IgD-negative memory B cell (primary cell): ENCODE measurements at regions not wholly inside any gene's neighbourhood (a gene's known extent, or its start where the extent isn't known, plus 50 kb on each side); places are given as distances from the start of the nearest gene placed in this dataset.

Experiments
- H3K27ac Mint-ChIP-seq, 3 donors: one replicate each; pipeline ENCODE4 v1.8.0; 2020 to 2022; ENCODE audit warnings: mild to moderate bottlenecking in 3 of 3, mixed read lengths in 3 of 3, moderate library complexity in 1 of 3
- H3K27me3 Mint-ChIP-seq: one replicate; pipeline ENCODE4 v1.8.0; 2021; ENCODE audit warnings: mixed read lengths
- H3K36me3 Mint-ChIP-seq: one replicate; pipeline ENCODE4 v1.8.0; 2020; ENCODE audit warnings: mild to moderate bottlenecking, mixed read lengths
- H3K4me1 Mint-ChIP-seq, 3 donors: one replicate each; pipeline ENCODE4 v1.8.0; 2020 to 2022; ENCODE audit warnings: mixed read lengths in 3 of 3, mild to moderate bottlenecking in 1 of 3
- H3K4me3 Mint-ChIP-seq, 4 donors: one replicate each; pipeline ENCODE4 v1.8.0; 2020 to 2022; ENCODE audit warnings: mild to moderate bottlenecking in 4 of 4, mixed read lengths in 4 of 4, moderate library complexity in 3 of 4
- H3K9me3 Mint-ChIP-seq, 3 donors: one replicate each; pipeline ENCODE4 v1.8.0; 2020 to 2021; ENCODE audit warnings: mixed read lengths in 3 of 3, mild to moderate bottlenecking in 1 of 3

DNA sequence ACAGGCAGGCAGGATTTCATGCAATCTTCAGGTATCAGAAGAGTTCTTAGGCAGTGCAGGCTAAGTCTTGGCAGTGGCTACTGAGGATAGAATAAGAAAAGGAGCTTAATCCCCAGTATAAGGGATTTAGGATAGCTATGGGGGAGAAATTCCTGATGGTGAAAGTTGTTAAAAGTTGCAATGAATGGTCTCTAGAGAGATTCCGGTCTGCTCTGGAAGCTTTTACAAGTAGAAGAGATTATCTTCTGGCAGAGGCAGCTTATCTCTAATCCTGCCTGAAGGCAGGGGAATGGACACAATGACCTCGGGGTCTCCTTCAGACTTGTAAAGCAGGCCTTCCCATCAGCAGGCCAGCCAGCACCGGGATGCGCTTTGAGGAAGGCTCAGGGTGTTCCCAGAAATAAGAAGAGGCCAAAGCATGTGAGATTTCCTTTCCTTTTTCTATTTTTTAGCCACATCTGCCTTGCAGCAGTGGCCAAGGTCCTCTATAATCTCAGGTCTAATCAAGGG, 253.9 kb upstream of the KLHL29 start:
- Mint-ChIP-seq H3K4me3 (no peak overlapping the region), H3K27me3 (peaks cover 10% of the 10 kb centered on the region), H3K4me1 (peaks cover 0 to 1% (median 0%) of the 10 kb centered on the region in 3 donors), H3K36me3 (peaks cover 2% of the 10 kb centered on the region), H3K27ac (no peak overlapping the region), H3K9me3 (peaks cover 0 to 6% (median 2%) of the 10 kb centered on the region in 3 donors)

GRCh38 chr2:23132000-23132399, 253.0 kb upstream of the KLHL29 start:
- peaks cover 0 to 6% (median 2%) of the 10 kb centered on the region in 3 donors for H3K9me3 Mint-ChIP-seq
- no peak overlapping the region for H3K27ac Mint-ChIP-seq
- H3K36me3 Mint-ChIP-seq, result peaks cover 2% of the 10 kb centered on the region
- H3K4me3 Mint-ChIP-seq, result no peak overlapping the region
- peaks cover 10% of the 10 kb centered on the region for H3K27me3 Mint-ChIP-seq
- peaks cover 0 to 1% (median 0%) of the 10 kb centered on the region in 3 donors for H3K4me1 Mint-ChIP-seq

- Mint-ChIP-seq H3K27me3 (peaks cover 8% of the 10 kb centered on the region), H3K4me1 (peaks cover 0 to 1% (median 0%) of the 10 kb centered on the region in 3 donors), H3K36me3 (peaks cover 2% of the 10 kb centered on the region), H3K9me3 (peaks cover 0 to 9% (median 2%) of the 10 kb centered on the region in 3 donors), H3K4me3 (no peak overlapping the region), H3K27ac (no peak overlapping the region)
Measured at GRCh38 chr2:23132823-23133595, 252.0 kb upstream of the KLHL29 start.

- Mint-ChIP-seq H3K36me3 (no peaks in the 10 kb centered on the region), H3K4me3 (no peak overlapping the region), H3K27ac (no peak overlapping the region), H3K4me1 (peaks cover 0 to 1% (median 0%) of the 10 kb centered on the region in 3 donors), H3K9me3 (peaks cover 0 to 5% (median 0%) of the 10 kb centered on the region in 3 donors), H3K27me3 (peaks cover 5% of the 10 kb centered on the region)
Measured at GRCh38 chr2:23134726-23135125, 250.3 kb upstream of the KLHL29 start.

DNA sequence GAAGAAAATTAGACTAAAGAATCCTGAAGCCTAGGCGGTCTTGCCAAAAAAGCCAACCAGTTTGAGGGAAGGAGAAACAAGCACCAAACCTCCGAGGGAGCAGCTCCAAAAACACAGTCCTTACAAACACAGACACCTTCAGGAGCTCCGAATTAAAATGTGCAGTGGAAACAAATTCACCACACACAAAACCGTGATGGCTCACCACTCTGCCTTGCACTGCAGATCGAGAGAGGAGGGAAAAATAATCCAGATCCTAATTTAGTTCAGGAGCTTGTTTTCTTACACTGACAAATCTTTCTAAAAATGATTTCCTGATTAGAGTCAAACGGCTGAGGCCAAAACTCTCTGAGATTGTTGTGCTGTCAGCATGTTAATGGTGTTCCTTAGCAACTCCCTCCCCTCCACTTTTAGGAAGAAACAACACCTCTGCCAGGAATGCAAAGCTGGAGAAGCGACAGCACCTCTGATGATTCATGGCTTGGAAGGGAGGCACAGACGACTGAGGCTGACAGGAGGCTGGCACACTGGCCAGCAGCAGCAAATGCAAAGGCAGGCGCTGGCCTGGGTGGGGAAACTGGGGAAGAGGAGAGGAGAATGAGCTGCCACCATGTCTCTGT, 249.4 kb upstream of the KLHL29 start:
- H3K27ac Mint-ChIP-seq, result no peak overlapping the region
- H3K36me3 Mint-ChIP-seq, result no peaks in the 10 kb centered on the region
- H3K4me3 Mint-ChIP-seq, result no peak overlapping the region
- H3K27me3 Mint-ChIP-seq, result peaks cover 5% of the 10 kb centered on the region
- H3K4me1 Mint-ChIP-seq, result peaks cover 0 to 1% (median 0%) of the 10 kb centered on the region in 3 donors
- H3K9me3 Mint-ChIP-seq, result peaks cover 0 to 7% (median 0%) of the 10 kb centered on the region in 3 donors

DNA sequence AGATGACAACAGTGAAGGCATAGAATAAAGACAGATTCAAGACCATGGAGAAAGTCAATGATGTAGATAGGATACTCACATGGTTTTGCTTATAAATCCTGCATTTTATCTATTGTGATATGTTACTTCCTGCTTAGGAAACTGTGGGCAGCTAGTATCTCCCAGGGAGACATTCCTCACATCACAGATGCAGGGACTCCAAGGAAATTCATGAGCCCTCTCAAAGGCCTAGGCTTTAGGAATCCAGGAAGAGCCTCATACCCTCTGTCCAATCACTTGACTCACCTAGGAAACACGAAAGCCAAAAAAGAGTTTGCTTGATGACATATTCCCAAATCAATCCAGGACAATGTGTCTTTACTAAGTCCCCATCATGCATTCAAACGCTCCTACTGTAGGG, 247.8 kb upstream of the KLHL29 start:
- H3K27ac Mint-ChIP-seq, result no peak overlapping the region
- H3K27me3 Mint-ChIP-seq, result peaks cover 5% of the 10 kb centered on the region
- no peak overlapping the region for H3K4me3 Mint-ChIP-seq
- H3K36me3 Mint-ChIP-seq, result no peaks in the 10 kb centered on the region
- peaks cover 0 to 1% (median 0%) of the 10 kb centered on the region in 3 donors for H3K4me1 Mint-ChIP-seq
- H3K9me3 Mint-ChIP-seq, result peaks cover 0 to 7% (median 0%) of the 10 kb centered on the region in 3 donors

- no peak overlapping the region for H3K4me3 Mint-ChIP-seq
- H3K9me3 Mint-ChIP-seq, result peaks cover 0 to 5% (median 0%) of the 10 kb centered on the region in 3 donors
- H3K27me3 Mint-ChIP-seq, result no peaks in the 10 kb centered on the region
- H3K36me3 Mint-ChIP-seq, result no peaks in the 10 kb centered on the region
- no peaks in the 10 kb centered on the region for H3K4me1 Mint-ChIP-seq
- no peak overlapping the region for H3K27ac Mint-ChIP-seq
Measured at GRCh38 chr2:23138701-23139100, 246.3 kb upstream of the KLHL29 start.

- no peak overlapping the region for H3K27ac Mint-ChIP-seq
- no peaks in the 10 kb centered on the region for H3K4me1 Mint-ChIP-seq
Measured at GRCh38 chr2:23145460-23145859, 239.5 kb upstream of the KLHL29 start.

DNA sequence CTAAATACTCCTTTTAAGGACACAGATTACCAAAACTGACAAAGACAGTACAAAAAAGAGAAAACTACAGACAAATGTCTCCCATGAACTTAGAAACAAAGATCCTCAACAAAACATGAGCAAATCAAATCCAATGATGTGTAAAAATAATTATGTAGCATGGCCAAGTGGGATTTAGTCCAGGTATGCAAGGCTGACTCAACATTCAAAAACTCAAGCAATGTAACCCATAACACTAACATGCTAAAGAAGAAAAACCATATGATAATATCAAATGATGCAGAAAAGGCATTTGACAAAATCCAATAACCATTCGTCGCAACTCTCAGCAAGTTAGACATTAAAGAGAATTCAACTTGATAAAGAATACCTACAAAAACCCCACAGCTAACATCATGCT, 239.0 kb upstream of the KLHL29 start:
- H3K4me1 Mint-ChIP-seq, result no peaks in the 10 kb centered on the region
- no peaks in the 10 kb centered on the region for H3K36me3 Mint-ChIP-seq
- H3K27ac Mint-ChIP-seq, result no peak overlapping the region
- H3K4me3 Mint-ChIP-seq, result no peak overlapping the region
- peaks cover 0 to 1% (median 0%) of the 10 kb centered on the region in 3 donors for H3K9me3 Mint-ChIP-seq
- peaks cover 2% of the 10 kb centered on the region for H3K27me3 Mint-ChIP-seq

More at GRCh38 chr2:23145460-23145859, 239.5 kb upstream of the KLHL29 start:
- no peak overlapping the region for H3K4me3 Mint-ChIP-seq
- H3K27me3 Mint-ChIP-seq, result peaks cover 2% of the 10 kb centered on the region
- H3K9me3 Mint-ChIP-seq, result peaks cover 0 to 1% (median 0%) of the 10 kb centered on the region in 3 donors
- H3K36me3 Mint-ChIP-seq, result no peaks in the 10 kb centered on the region

- peaks cover 0 to 1% (median 0%) of the 10 kb centered on the region in 3 donors for H3K9me3 Mint-ChIP-seq
- no peak overlapping the region for H3K4me3 Mint-ChIP-seq
- H3K36me3 Mint-ChIP-seq, result no peaks in the 10 kb centered on the region
- H3K27ac Mint-ChIP-seq, result no peak overlapping the region
- H3K4me1 Mint-ChIP-seq, result no peaks in the 10 kb centered on the region
- H3K27me3 Mint-ChIP-seq, result peaks cover 5% of the 10 kb centered on the region
Measured at GRCh38 chr2:23148342-23148741, 236.6 kb upstream of the KLHL29 start.

GRCh38 chr2:23149777-23150176, 235.2 kb upstream of the KLHL29 start:
- Mint-ChIP-seq H3K4me1 (no peaks in the 10 kb centered on the region), H3K27ac (no peak overlapping the region), H3K27me3 (peaks cover 6% of the 10 kb centered on the region), H3K36me3 (no peaks in the 10 kb centered on the region), H3K4me3 (no peak overlapping the region), H3K9me3 (peaks cover 0 to 4% (median 0%) of the 10 kb centered on the region in 3 donors)

DNA sequence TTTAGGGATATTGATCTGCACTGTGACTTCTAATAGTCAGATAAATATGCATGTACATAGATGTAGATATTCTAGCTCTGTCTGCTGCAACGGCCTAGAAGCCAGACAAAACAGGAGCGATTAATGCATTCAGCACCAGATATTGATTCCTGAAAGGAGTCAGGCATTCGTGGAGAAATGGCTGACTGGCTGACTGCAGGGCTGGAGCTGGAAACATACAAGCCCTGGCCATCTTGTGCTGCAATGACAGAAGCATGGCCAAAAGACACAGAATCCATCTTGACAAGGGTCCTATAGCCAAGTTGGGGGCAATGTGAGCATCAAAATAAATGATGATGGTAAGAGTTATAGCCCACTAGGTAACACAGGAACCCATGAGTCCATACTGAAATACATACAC, 231.5 kb upstream of the KLHL29 start:
- no peak overlapping the region for H3K27ac Mint-ChIP-seq
- H3K9me3 Mint-ChIP-seq, result peaks cover 0 to 2% (median 0%) of the 10 kb centered on the region in 3 donors
- no peaks in the 10 kb centered on the region for H3K4me1 Mint-ChIP-seq
- peaks cover 4% of the 10 kb centered on the region for H3K27me3 Mint-ChIP-seq
- H3K36me3 Mint-ChIP-seq, result no peaks in the 10 kb centered on the region
- no peak overlapping the region for H3K4me3 Mint-ChIP-seq

DNA sequence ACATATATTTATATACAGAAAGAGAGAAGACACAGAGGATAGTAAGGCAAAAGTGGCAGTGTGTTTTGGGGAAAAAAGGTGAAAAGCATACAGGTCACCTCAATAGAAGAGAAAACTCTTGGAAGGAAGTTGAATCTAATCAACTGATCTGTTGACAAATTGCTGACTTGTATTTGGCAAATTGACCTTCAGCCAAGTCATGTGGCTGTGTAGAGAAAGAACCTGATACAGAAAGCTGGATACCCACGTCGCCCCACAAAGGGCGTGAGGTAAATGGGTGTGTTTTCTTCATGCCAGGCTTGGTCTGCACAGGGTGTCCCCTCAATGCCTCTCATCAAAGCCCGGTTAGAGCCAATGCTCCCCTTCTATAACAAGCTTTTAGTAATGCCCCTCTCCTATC, 230.0 kb upstream of the KLHL29 start:
- no peaks in the 10 kb centered on the region for H3K36me3 Mint-ChIP-seq
- no peaks in the 10 kb centered on the region for H3K4me1 Mint-ChIP-seq
- peaks cover 4% of the 10 kb centered on the region for H3K27me3 Mint-ChIP-seq
- H3K27ac Mint-ChIP-seq, result no peak overlapping the region
- peaks cover 0 to 2% (median 0%) of the 10 kb centered on the region in 3 donors for H3K9me3 Mint-ChIP-seq
- H3K4me3 Mint-ChIP-seq, result no peak overlapping the region

GRCh38 chr2:23157812-23158211, 227.2 kb upstream of the KLHL29 start:
- Mint-ChIP-seq H3K27ac (no peak overlapping the region), H3K27me3 (peaks cover 1% of the 10 kb centered on the region), H3K4me3 (no peak overlapping the region), H3K9me3 (peaks cover 0 to 2% (median 0%) of the 10 kb centered on the region in 3 donors), H3K36me3 (no peaks in the 10 kb centered on the region), H3K4me1 (no peaks in the 10 kb centered on the region)

DNA sequence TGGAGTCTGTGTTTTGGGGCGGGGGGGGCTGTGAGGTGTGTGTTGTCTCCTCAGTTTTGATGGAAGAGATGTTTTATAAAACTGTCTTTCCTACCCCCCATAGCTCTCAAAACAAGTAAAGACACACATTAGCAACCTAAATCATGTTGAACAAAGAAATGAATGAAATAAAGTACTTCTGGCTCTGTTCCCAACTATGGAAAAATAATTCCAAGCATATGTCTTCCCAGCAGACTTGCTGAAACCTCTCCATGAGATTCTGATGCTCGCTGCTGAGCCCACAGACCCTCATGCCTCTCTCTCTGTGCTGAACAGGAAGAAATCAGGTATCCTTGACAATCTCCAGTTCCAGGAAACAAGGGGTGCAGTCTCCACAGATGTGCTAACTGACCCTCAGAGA, 226.7 kb upstream of the KLHL29 start:
- no peak overlapping the region for H3K4me3 Mint-ChIP-seq

More for the DNA sequence above, 226.7 kb upstream of the KLHL29 start:
- H3K4me1 Mint-ChIP-seq, result no peaks in the 10 kb centered on the region
- no peak overlapping the region for H3K27ac Mint-ChIP-seq
- no peaks in the 10 kb centered on the region for H3K36me3 Mint-ChIP-seq
- H3K27me3 Mint-ChIP-seq, result peaks cover 1% of the 10 kb centered on the region
- peaks cover 0 to 2% (median 0%) of the 10 kb centered on the region in 3 donors for H3K9me3 Mint-ChIP-seq
